ENCODE measurements at regions not wholly inside any gene's neighbourhood (a gene's known extent, or its start where the extent isn't known, plus 50 kb on each side); places are given as distances from the start of the nearest gene placed in this dataset.
"Not testable (repeated sequence)": the region's sequence is repeated elsewhere in the genome, so short reads cannot be mapped to it uniquely, and the experiment has no call there.

DNA sequence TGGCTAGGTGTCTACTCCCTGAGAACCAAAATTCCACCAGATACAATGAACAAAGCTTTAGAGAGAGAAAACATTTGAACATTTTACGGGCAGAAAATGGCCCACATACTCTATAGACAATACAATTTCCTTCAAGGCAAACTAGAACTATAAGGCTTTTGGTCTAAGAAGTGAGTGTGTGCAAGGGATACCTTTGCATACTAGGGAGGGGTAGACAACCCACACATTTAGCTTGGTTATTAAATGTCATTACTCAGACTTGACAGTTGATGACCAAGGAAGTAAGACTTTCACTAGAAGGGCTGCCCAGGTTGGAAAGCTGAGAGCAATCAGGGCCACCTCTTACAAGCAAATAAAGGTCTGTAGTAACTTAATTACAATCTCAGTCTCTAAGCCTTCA is 64.0 kb upstream of the PLEKHM1 start:
- not testable (repeated sequence) for FAIRE-seq

DNA sequence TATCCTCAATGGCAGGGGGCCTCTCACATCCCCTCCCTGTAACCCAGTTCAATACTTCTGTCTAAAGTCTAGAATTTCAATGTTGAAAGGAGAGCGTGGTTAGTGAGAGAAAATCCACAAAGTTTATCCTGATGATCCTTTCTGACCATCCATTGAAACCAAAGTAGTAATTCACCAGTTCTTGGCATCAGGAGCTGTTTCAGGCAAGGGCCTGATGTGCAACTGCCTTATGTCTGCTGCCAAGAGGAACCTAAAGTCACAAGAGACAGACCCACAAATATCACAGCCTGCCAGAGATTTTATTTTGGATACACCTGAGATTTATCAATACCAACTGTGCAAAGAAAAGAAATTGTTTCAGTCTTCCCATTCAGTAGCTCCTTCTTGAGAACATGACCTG is 68.3 kb upstream of the PLEKHM1 start:
- not testable (repeated sequence) for FAIRE-seq

DNA sequence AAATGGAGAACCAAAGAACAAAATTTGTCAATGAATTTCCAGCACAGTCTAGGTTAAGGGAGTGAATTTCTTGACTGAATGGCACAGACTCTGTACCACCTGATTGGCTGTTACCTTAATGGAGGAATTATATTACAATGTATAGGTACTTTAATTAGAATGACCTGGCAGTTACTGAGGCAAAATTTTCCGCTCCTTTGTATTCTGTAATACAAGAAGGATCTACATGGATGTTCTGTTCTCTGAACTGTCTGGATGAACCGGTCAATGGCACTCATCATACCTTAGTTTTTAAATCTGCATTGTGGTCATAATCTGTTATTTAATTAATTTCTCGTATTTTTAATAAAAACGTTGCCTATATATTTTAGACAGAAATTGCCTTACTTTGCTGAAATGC is 72.3 kb upstream of the PLEKHM1 start:
- not testable (repeated sequence) for FAIRE-seq

DNA sequence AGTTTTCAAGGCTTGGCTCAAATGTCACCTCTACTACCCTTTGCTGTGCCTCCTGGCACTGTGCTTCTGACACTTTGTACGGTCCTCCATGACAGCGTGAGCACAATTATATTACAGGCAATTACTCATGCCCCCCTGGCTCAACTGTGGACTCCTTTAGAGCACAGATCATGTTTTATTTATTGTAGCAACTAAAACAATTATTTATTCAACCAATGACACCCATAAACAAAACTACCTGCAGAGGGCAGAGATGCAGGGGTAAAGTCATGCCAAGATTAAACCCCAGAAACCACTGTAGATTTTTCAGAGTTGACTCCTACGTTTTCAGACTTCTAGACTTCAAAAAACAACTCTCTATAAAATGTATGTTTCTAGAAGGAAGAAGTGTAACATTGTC is 72.8 kb upstream of the PLEKHM1 start:
- not testable (repeated sequence) for FAIRE-seq

DNA sequence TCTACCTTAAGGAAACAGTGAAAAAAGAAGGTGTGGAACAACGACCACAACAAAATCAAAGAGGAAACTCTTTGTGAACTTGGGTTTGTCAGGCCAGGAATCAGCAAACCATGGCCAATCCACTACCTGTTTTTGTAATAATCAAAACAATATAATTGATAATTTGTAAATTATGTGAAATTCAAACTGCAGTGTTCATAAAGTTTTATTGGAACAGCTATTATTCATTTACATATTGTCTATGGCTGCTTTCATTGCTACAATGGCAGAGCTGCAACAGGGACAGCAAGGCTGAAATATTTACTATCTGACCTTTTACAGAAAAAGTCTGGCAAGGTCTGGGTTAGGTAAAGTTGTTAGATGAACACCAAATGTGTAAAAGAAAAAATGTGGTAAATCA is 77.8 kb upstream of the PLEKHM1 start:
- not testable (repeated sequence) for FAIRE-seq

DNA sequence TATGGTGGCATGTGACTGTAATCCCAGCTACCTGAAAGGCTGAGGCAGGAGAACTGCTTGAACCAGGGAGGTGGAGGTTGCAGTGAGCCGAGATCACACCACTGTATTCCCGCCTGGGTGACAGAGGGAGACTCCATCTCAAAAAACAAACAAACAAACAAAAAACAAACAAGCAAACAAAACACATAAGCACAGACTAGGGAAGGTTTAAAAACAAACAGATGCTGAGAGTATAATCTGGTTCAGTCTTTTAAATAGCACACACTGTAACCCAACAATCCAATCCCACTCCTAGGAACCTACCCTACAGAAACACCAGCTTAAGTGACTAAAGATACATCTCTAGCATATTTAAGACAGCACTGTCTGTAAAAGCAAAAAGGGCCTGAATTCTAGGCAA is 82.8 kb upstream of the PLEKHM1 start:
- FAIRE-seq: not testable (repeated sequence)

DNA sequence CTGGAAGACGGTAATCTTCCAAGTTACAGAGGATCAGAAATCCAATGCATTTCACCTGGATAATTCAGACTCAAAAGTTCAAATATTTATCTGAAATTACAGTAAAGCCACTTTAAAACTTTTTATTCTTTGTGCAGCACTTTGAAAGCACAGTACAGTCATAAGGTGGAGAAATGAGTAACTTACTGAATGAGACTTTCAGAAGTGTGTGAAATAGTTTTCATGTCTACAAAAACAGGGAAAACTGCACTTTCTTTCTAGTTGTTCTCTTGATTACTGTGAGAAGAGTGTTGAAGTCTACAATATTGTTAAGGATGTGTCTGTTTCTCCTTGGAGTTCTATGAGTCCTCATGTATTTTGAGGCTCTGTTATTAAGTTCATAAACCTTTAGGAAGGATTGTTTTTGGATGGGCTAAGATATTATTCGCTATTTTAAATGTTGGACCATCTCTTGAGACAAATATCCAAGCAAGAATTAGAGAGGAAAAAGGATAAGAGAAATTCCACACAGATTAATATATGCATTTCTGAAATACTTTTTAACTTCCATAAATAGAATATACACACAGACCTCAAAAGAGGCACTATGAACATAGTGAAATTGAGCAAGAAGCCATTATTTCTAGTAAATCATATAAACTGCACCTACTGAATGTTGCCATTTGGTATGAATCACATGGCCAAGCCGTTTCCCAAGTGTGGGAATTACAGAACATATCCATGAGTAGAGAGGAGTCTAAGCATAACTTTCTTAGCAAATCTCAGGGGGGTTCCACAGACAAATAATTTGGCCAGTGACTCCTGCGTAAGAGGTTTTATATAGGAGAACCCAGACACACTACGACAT is 83.6 kb upstream of the PLEKHM1 start:
- FAIRE-seq: no peak

DNA sequence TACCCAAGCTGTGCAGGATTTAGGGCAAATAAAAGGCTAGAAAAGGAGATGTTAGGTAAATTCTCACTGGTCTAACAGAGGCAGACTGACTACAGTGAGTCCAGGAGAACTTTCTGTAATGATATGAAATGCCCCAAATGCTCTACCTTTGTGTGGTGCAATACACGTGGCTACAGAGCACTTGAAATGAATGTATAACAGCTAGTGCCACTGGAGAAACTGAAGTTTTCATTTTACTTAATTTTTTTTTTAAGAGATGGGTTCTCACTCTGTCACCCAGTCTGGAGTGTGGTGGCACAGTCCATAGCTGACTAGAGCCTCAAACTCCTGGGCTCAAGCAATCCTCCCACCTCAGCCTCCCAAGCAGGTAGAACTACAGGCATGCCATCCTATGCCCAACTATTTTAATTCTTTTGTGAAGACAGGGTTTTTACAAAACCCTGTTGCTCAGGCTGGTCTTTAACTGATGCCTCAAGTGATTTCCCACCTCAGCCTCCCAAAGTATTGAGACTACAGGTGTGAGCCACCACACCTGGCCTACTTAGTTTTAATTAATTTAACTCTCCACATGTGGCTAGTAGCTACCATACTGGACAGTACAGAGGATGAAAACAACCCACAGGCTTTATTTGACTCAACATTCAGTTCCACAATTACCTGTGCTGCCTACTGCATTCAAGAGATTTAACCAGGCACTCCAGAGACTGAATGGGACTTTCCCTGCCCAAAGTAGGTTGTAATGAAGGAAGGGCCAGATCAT is 84.8 kb upstream of the PLEKHM1 start:
- no peak for FAIRE-seq

DNA sequence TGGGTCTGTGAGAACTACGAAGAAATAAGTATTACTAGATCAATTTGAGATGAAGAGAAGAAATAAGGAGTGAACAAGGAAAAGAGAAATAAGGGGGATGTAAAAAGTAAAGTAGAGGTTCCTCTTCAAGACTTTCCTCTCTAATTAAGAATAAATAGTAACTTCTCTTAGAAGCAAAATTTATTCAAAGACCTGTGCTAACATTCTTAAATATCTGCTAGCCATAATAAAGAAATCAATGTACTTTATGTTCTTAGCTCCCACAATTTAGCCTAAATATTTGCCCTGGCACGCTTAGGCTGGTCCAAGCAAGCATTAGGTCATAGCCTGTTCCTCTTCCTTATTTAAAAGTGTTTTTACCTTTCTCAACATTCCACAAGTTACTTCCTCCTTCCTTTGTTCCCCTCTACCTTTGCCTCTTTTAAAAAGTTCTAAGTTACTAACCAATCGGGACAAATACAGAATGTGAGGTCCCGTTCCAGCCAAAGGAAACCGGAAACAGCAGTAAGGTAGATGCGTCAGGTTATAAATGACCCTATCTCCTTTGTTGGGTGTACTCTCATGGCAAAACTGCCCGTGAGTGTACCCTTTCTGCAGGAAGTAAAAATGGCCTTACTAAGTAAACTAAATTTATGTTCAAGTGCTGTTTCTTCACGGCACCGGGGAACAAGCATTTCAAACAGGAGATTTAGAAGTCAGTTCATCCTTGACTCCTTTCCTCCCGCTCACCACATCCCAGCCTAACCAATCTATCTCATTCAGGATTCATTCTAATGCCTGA is 86.2 kb upstream of the PLEKHM1 start:
- not testable (repeated sequence) for FAIRE-seq

DNA sequence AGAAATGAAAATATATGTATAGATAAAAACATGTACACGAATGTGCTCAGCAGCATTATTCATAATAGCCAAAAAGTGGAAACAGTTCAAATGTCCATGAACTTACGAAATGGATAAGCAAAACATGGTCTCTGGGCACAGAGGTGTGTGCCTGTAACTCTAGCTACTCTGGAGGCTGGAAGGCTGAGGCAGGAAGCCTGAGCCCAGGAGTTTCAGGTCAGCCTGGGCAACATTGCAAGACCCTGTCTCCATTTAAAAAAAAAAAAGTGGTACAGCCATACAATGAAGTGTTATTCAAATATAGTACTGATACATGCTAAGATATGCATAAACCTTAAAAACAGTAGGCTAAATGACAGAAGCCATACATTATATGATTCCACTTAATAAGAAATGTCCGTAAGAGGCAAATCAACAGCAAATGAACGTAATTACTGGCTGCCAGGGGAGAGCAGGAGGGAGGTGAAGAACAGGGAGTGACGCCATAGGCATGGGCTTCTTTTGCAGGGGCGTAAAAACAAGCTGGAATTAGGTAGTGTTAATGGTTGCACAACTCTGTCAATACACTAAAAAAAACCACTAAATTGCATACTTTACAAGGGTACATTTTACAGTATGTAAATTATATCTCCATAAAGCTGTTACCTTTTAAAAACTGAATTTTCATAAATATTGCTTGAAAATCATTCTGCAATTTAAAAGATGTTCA is 87.2 kb upstream of the PLEKHM1 start:
- FAIRE-seq: no peak

DNA sequence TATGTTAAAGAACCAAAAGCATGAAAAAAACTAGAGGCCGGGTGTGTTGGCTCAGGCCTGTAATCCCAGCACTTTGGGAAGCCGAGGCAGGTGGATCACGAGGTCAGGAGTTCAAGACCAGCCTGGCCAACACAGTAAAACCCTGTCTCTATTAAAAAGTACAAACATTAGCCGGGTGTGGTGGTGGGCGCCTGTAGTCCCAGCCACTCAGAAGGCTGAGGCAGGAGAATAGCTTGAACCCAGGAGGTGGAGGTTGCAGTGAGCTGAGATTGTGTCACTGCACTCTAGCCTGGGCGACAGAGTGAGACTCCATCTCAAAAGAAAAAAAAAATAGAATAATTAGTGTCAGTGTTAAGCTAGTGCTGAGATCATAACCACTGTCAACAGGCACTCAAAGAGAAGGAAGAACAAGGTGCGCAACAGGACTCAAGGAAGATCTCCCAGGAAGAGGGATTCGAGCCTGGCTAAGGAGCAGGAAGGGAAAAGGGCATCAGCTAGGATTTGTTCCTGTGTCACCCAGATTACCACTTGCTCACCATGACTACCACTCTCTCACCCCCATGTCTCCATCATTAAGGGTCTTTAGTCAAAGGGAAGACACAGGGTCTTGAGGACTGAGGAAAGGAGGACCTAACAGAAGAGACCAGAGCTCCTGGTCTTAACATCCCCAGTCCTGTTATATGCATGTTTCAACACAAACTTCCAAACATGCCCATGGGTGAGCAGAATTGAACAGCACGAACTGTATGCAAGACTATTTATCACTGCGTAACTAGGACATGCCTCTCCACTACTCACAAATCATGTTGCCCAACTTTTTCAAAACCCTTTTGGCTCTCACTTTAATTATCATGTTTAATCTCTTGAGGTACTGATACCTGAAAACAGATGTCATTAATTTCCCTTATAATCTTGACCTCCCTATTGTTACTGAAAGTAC is 88.3 kb upstream of the PLEKHM1 start:
- no peak for FAIRE-seq

DNA sequence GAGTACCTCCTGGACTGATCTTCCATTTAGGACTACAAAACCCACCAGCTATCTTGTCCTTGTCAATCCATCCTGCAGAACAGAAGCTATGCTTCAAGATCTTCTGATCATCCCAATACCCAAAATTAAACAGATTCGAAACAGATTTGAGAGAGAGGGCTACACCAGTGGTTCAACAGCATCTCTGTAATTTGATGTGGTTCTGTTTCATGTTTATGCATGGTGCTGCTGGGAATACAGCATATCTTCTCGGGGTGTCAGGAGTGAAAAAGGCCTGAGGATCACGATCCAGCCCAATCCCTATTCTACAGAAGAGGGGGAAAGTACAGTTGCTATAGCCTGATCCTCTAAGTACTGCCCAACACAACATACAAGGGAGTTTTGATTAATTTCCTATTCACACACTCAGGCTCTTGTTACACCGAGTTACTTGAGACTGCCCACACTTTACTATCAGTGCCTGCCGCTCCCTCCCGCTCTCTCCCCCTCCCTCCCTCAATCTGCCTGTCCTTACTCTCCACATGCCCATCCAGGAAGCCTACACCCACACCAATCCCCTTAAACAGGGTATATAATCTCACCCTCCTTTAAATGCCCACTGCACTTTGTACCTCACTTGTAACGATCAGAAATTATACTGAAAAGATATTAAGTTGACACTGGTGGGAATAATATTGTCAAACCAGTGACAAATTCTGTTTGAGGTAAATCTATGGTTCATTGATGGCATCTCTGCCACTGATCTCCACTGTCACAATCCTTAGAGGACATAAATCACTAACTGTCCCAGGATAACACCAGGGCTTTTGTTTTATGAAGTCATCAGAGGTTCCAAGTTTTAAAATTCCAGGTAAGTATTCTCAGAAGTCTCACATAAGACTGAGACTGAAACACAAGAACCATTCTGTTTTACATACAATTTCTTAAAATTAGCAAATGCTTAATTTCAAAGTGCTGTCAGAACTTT is 89.3 kb upstream of the PLEKHM1 start:
- FAIRE-seq: no peak

DNA sequence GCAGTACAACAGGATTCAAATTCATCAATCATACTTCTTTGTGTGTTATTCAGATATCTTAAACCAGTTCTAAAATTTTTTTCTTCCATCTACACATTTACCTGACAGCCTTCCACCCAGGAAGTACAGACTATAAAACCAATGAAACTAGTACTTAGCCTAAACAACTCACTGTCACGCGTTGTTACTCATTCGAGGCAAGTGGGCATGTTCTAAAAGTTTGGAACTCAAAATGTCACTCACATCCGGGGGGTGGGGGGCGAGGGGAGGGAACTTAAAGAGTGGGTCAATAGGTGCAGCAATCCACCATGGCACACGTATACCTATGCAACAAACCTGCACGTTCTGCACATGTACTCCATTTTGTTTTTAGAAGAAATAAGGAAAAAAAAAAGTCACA is 90.4 kb upstream of the PLEKHM1 start:
- no peak for FAIRE-seq

DNA sequence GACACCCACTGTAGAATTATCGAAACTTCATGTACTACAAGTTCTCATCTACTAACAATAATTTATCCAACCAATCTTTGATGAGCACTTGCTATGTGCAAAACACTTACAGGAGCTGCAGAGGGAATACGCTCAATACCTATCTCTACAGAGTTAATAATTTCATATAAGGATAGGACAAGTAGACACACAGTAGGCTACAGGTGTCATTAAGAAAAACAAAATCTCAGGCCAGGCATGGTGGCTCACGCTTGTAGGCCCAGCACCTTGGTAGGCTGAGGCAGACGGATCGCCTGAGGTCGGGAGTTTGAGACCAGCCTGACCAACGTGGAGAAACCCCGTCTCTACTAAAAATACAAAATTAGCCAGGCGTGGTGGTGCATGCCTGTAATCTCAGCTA is 91.3 kb upstream of the PLEKHM1 start:
- FAIRE-seq: no peak

DNA sequence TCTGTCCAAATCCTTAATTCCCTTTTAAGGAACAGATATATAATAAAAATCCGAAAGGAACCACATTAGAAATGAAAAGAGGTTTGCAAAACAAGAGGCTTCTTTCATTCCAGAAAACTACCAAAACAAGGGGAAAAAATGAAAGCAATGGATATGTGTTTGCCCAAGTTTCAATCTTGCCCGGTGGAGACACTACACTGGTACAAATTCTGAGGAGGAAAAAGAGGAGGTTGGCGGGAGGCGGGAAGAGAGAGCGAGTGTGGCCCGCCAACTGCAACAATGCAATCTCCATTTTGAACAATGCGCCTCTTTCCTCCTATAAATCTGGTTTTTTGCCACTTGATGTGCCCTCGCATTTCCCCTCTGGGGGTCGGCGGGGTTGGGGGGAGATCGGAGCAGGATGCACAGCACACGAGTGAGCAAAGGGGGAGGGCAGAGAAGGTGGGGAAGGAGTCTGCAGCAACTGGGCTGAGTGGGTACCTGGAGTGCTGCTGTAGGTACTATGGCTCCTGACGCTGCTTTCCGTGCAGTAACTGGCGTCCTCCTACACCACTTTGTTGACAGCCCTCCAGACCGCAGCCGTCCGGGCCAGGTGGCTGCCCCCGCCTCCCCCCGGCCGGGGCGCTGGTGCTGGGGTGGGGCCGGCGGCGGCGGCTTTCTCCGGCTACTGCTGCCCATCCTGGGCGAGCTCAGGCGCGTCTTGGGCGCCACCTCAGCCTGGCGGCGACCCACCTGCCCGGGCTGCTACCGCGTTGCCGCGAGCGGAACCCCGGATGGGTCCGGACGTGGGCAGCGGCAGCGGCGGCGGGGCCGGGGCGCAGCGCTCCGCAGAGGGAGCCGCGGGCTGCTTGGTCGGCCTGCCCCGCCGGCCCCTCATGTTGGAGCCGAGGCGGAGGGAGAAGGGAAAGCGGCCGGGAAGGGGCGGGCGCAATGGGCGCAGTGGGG is 93.8 kb upstream of the PLEKHM1 start:
- no peak for FAIRE-seq

DNA sequence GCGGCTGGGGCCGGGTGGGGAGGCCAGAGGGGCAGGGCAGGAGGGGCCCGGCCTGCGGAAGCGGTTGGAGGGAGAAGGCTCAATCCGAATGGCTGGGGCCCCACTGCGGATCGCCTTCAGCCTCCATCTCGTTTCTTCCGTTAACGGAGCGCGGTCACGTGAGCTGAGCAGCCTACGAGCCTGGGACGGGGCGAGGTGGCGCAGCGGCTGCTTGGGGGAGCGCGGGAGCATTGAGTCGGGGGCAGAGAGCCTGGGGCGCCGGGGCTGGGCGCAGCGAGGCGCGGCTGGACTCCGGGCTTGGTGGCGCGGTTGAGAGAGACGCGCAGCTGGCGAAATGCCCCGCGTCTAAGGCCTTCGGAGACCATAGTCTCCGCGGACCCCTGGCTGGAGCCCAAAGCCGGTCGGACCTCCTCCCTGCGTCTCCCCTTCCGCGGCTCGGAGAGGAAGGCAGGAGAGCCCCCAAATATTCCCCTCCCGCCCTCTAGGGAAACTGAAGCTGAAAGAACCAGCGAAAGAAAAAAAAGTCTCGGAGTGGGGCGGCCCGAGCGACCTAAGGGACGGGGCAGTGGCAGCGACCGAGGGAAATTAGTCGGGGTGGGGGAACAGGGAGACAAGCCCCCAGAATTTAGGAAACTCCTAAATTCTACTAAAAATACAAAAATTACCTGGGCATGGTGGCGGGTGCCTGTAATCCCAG is 94.7 kb upstream of the PLEKHM1 start:
- not testable (repeated sequence) for FAIRE-seq

DNA sequence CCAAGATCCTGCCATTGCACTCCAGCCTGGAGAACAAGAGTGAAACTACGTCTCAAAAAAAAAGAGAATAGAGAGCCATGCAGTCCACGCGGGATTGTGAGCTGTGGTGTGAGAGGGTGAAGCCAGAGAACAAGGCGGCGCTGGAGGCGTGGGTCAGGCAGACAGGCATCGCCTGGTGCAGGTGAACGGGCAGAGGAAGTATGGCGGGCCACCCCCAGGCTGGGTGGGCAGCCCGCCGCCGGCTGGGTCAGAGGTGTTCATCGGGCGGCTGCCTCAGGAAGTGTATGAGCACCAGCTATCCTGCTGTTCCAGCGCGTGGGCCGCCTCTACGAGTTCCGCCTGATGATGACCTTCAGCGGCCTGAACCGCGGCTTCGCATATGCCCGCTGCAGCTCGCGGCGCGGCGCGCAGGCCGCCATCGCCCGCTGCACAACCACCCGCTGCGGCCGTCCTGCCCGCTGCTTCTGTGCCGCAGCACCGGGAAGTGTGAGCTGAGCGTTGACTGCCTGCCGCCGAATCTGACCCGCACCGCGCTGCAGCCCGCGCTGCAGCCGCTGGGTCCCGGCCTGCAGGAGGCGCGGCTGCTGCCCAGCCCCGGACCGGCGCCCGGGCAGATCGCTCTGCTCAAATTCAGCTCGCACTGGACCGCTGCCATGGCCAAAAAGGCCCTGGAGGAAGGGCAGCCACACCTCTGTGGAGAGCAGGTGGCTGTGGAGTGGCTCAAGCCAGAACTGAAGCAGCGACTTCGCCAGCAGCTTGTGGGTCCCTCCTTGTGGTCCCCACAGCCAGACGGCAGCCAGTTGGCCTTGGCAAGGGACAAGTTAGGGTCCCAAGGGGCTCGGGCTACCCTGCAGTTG is 95.5 kb upstream of the PLEKHM1 start:
- FAIRE-seq: not testable (repeated sequence)

DNA sequence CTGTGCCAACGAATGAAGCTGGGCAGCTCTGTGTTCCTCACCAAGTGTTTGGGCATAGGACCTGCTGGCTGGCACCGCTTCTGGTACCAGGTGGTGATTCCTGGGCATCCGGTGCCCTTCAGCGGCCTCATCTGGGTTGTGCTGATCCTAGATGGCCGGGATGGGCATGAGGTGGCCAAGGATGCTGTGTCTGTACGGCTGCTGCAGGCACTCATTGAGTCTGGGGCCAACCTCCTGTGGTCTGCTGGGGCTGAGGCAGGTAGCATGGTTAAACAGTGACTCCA is 96.1 kb upstream of the PLEKHM1 start:
- not testable (repeated sequence) for FAIRE-seq
